ENCODE measurements at regions not wholly inside any gene's neighbourhood (a gene's known extent, or its start where the extent isn't known, plus 50 kb on each side); places are given as distances from the start of the nearest gene placed in this dataset.

DNA sequence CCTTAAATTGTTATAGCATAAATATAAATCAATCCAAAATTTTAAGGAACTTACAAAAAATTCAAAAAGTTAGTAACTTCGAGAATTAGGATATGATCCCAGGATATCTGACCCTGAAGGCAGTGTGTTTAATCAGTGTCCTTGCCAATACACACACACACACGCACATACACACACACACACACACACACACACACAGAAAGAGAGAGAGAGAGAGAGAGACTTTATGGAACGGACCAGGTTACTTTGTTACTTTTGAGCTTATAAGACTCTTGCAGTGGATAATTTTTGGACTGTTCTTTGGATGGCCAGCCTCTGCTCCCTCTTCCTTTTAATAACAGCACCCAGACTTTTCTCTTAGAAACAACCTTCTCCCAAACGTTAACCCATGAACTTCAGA is 322.9 kb downstream of the NFIB start:
- TF ChIP-seq, protein P1, sequence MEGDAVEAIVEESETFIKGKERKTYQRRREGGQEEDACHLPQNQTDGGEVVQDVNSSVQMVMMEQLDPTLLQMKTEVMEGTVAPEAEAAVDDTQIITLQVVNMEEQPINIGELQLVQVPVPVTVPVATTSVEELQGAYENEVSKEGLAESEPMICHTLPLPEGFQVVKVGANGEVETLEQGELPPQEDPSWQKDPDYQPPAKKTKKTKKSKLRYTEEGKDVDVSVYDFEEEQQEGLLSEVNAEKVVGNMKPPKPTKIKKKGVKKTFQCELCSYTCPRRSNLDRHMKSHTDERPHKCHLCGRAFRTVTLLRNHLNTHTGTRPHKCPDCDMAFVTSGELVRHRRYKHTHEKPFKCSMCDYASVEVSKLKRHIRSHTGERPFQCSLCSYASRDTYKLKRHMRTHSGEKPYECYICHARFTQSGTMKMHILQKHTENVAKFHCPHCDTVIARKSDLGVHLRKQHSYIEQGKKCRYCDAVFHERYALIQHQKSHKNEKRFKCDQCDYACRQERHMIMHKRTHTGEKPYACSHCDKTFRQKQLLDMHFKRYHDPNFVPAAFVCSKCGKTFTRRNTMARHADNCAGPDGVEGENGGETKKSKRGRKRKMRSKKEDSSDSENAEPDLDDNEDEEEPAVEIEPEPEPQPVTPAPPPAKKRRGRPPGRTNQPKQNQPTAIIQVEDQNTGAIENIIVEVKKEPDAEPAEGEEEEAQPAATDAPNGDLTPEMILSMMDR (IDR thresholded peaks at IDR 0.05; ENCODE audit: low read depth, low read length): no peak
- no peak overlapping the region for H3K4me3 ChIP-seq (ENCODE audit: low read depth, low read length)

DNA sequence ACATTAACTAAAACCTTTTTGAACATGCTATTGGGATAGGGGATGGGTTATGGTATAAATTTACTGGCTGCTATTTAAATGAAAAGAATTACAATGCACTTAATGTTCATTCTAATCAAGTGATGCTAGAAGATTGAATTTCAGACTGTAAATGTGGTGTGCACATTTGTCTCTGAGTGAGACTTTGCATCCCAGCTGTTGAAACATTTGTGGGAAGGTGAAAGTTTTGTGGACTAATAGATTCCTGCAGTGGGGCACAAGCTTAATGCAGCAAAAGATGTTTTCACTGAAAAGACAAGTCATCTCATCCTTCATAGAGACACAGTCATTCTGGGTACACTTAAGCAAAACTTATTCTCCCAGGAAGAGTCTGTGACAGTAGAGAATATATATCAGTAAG is 323.6 kb downstream of the NFIB start:
- H3K4me3 ChIP-seq (ENCODE audit: low read depth, low read length): no peak overlapping the region
- TF ChIP-seq, protein P1 (IDR thresholded peaks at IDR 0.05; ENCODE audit: low read depth, low read length): no peak

DNA sequence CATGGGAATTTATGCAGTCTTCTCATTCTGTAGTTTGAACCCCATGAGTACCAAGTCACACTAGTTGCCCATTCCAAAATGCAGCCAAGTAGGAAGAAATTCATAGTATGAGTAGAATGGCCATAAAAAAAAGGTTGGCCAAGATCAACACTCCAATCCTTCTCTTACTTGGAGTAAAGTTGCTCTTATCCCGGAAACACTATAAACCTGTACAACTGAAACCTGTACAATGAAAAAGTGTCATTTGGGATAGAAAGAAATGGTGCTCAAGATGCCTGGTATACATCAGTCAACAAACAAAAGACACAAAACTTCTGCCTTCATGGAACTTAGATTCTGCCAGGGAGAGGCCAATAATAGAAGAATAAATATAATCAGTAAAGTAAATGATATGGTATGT is 325.0 kb downstream of the NFIB start:
- TF ChIP-seq, protein P1 (IDR thresholded peaks at IDR 0.05; ENCODE audit: low read depth, low read length): no peak
- no peak overlapping the region for H3K4me3 ChIP-seq (ENCODE audit: low read depth, low read length)

DNA sequence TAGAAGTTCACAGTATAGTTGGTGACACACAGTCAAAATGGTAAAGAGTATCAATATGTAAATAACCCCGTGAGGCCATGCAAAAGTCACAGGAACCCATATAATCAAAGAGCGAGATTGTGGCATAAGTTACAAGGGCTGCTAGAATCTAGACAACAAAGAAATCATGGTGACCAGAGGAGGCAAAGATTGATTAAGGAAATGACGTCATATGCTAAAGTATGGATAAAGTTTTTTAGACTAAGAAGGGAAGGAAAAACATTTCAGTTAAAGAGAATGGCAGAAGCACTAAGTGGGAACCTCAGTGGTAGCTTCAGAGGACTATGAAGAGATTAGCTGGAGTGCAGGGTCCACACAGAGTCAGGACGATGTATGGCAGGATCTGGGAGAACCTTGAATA is 330.3 kb downstream of the NFIB start:
- TF ChIP-seq, protein P1 (IDR thresholded peaks at IDR 0.05; ENCODE audit: low read depth, low read length): no peak
- H3K4me3 ChIP-seq (ENCODE audit: low read depth, low read length): no peak overlapping the region

DNA sequence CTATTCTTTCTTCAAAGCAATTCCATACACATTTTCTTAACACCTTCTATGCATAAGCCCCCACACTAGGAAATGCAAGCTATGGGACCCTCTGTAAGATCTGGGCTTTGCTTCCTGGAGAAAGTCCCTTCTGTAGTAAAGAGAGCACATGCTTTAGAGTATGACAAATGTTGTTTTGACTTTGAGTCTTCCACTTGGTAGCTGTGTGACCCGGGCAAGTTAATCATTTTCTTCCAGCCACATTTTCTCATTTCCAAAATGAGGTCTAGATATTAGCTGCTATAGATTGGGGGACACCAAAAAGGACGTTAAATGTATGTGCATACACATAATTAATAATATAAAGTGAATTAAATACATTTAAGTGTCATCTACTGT is 334.0 kb downstream of the NFIB start:
- TF ChIP-seq, protein P1 (IDR thresholded peaks at IDR 0.05; ENCODE audit: low read depth, low read length): no peak
- no peak overlapping the region for H3K4me3 ChIP-seq (ENCODE audit: low read depth, low read length)

DNA sequence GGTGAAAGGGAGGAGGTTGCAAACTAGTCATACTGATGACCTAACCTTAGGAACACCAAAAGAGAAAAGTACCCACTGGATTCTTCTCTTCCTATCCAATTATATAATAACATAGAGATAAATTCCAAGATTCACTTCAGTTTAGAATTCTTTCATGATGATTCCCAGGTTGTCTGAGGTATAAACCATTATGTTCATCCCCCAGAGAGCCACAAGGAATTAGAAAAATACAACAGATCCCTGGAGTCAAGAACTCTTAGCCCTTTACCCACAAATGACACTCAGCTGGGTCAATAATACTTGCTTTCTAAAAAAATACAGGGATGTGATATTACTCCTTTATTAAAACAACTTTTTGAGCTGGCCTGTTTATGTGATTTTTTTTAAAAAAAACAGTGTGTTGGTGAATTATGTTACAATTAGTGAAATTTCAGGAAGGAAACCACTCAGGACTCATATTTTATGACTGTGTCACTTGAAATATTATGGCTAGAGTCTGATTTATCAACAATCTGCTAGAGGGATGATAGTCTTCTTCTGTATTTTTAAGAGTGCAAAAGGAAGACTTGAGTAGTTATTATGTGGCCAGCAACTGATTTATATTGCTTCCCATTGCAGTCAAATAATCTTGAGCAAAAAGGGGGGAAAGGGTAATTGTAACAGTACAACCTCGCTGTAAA is 338.2 kb downstream of the NFIB start:
- TF ChIP-seq, protein P1 (IDR thresholded peaks at IDR 0.05; ENCODE audit: low read depth, low read length): no peak
- no peak overlapping the region for H3K4me3 ChIP-seq (ENCODE audit: low read depth, low read length)

DNA sequence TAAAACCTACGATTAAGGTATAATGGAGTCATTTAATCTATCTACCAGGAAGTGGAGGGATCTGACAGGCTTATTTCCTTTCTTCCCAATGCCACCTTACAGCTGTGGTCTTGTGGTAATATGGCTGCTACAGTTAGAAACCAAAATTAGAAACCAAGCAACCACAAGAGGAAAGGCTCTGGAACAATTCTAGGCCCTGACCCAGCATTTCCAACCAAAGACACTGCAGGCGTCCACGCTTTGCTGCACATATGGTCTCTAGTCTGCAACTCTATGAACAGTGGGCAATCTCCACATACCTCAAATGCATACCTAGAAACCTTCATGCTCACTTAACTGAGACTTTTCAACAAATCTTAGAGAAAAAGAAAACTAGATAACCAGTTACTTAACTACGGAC is 339.1 kb downstream of the NFIB start:
- TF ChIP-seq, protein P1 (IDR thresholded peaks at IDR 0.05; ENCODE audit: low read depth, low read length): no peak

More for the DNA sequence above, 339.1 kb downstream of the NFIB start:
- no peak overlapping the region for H3K4me3 ChIP-seq (ENCODE audit: low read depth, low read length)

Measured in WI38 (cell line).